ENCODE measurements at regions not wholly inside any gene's neighbourhood (a gene's known extent, or its start where the extent isn't known, plus 50 kb on each side); places are given as distances from the start of the nearest gene placed in this dataset.

GRCh38 chr2:81672516-81672915 is 1368.0 kb upstream of the LRRTM1 start:
- no peak for TF ChIP-seq CTCF (IDR thresholded peaks at IDR 0.05)
- TF ChIP-seq POLR2A (IDR thresholded peaks at IDR 0.05), result no peak

Data from ovary (tissue), 3 donors.